HL-60 (cell line): ENCODE measurements at regions not wholly inside any gene's neighbourhood (a gene's known extent, or its start where the extent isn't known, plus 50 kb on each side); places are given as distances from the start of the nearest gene placed in this dataset.

Experiments used
- DNase-seq, 2 experiments: peaks; one replicate each; pipeline ENCODE4 v3.0.0-alpha.2; 2010 to 2020; ENCODE audit warnings: low read depth in 1 of 2, low spot score in 1 of 2
- H3K27ac ChIP-seq: fragments of 250-450 bp; sonication (Bioruptor Pico); replicated peaks from 2 replicates; pipeline ENCODE4 v1.5.1; 2020; ENCODE audit warnings: mild to moderate bottlenecking, moderate library complexity
- H3K27me3 ChIP-seq: fragments of 250-450 bp; sonication (Bioruptor Pico); 2 replicates; pipeline ENCODE4 v1.5.1; 2021; ENCODE audit warnings: mild to moderate bottlenecking, moderate library complexity; ENCODE audit not compliant: insufficient read depth, poor library complexity, severe bottlenecking
- H3K4me3 ChIP-seq: replicated peaks from 2 replicates; pipeline ENCODE4 v1.5.1; 2011; ENCODE audit warnings: mild to moderate bottlenecking, control low read depth, low read length; ENCODE audit not compliant: insufficient read depth
- GABPA ChIP-seq: IDR thresholded peaks from 2 replicates; pipeline ENCODE4 v1.6.1; 2012; ENCODE audit warnings: low read depth
- POLR2AphosphoS5 ChIP-seq: IDR thresholded peaks from 2 replicates; pipeline ENCODE4 v1.6.1; 2012; ENCODE audit warnings: low read depth
- SPI1 ChIP-seq: IDR thresholded peaks from 2 replicates; pipeline ENCODE4 v1.6.1; 2012; ENCODE audit warnings: low read depth, mild to moderate bottlenecking, borderline replicate concordance
- TF ChIP-seq, protein P1 (sequence below): IDR thresholded peaks from 2 replicates; pipeline ENCODE4 v1.6.1; 2012; ENCODE audit warnings: low read depth; ENCODE audit not compliant: insufficient replicate concordance
- TF ChIP-seq, protein P2 (sequence below): IDR thresholded peaks from one replicate; pipeline ENCODE4 v1.5.1; 2011; ENCODE audit warnings: low read length, control low read depth, inconsistent platforms; ENCODE audit not compliant: insufficient read depth

DNA sequence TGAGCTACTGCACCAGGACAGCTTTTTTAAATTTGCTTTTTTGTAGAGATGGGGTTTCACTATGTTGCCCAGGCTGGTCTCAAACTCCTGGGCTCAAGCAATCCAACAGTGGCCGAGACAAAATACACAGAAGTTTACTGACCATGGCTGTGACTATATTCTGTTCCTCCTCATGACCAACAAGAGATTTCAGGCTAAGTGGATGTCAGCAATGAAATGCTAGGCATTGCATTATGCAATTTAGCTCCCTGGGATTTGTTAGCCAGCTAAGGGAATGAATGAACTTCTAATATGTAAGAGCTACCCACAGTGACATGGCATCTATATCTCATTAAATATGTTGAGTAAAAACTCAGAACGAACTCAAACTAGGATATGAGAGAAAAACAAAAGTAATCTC lies 81.9 kb upstream of the MBOAT2 start:
- TF ChIP-seq POLR2AphosphoS5 (no peak), SPI1 (no peak), GABPA (no peak)
- TF ChIP-seq, protein P1, sequence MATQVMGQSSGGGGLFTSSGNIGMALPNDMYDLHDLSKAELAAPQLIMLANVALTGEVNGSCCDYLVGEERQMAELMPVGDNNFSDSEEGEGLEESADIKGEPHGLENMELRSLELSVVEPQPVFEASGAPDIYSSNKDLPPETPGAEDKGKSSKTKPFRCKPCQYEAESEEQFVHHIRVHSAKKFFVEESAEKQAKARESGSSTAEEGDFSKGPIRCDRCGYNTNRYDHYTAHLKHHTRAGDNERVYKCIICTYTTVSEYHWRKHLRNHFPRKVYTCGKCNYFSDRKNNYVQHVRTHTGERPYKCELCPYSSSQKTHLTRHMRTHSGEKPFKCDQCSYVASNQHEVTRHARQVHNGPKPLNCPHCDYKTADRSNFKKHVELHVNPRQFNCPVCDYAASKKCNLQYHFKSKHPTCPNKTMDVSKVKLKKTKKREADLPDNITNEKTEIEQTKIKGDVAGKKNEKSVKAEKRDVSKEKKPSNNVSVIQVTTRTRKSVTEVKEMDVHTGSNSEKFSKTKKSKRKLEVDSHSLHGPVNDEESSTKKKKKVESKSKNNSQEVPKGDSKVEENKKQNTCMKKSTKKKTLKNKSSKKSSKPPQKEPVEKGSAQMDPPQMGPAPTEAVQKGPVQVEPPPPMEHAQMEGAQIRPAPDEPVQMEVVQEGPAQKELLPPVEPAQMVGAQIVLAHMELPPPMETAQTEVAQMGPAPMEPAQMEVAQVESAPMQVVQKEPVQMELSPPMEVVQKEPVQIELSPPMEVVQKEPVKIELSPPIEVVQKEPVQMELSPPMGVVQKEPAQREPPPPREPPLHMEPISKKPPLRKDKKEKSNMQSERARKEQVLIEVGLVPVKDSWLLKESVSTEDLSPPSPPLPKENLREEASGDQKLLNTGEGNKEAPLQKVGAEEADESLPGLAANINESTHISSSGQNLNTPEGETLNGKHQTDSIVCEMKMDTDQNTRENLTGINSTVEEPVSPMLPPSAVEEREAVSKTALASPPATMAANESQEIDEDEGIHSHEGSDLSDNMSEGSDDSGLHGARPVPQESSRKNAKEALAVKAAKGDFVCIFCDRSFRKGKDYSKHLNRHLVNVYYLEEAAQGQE = no peak
- DNase-seq = no peak
- Histone ChIP-seq H3K27ac (no peak overlapping the region), H3K27me3 (no peaks in the 10 kb centered on the region), H3K4me3 (no peak overlapping the region)

DNA sequence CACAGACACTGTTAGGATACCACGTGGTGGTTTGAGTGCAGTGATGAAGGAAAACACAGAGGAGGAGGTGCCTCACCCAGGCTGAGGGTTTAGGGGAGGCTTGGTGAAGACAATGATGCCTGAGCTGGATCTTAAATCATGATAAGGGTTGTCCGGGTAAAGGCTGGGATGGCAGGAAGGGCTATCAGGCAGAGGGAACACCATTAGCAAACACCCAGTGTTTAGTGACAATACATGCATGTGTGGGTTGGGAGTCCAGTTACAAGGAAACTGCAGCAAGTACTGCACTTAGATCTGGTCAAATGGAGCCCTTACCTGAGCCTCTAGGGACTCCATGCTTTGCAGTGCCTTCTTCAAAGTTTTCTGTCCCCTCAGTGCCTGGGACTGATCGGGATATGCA lies 79.8 kb upstream of the MBOAT2 start:
- no peak overlapping the region for H3K4me3 ChIP-seq
- DNase-seq = no peak
- no peak for TF ChIP-seq POLR2AphosphoS5
- TF ChIP-seq, protein P1 = no peak
- no peak for TF ChIP-seq SPI1
- no peak for TF ChIP-seq GABPA
- TF ChIP-seq, protein P2, sequence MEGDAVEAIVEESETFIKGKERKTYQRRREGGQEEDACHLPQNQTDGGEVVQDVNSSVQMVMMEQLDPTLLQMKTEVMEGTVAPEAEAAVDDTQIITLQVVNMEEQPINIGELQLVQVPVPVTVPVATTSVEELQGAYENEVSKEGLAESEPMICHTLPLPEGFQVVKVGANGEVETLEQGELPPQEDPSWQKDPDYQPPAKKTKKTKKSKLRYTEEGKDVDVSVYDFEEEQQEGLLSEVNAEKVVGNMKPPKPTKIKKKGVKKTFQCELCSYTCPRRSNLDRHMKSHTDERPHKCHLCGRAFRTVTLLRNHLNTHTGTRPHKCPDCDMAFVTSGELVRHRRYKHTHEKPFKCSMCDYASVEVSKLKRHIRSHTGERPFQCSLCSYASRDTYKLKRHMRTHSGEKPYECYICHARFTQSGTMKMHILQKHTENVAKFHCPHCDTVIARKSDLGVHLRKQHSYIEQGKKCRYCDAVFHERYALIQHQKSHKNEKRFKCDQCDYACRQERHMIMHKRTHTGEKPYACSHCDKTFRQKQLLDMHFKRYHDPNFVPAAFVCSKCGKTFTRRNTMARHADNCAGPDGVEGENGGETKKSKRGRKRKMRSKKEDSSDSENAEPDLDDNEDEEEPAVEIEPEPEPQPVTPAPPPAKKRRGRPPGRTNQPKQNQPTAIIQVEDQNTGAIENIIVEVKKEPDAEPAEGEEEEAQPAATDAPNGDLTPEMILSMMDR = no peak
- H3K27me3 ChIP-seq = no peaks in the 10 kb centered on the region
- no peak overlapping the region for H3K27ac ChIP-seq

GRCh38 chr2:9082158-9082557 lies 78.7 kb upstream of the MBOAT2 start:
- Histone ChIP-seq H3K27me3 (no peaks in the 10 kb centered on the region), H3K27ac (no peak overlapping the region), H3K4me3 (no peak overlapping the region)
- no peak for DNase-seq
- TF ChIP-seq POLR2AphosphoS5 (no peak), GABPA (no peak), SPI1 (no peak)
- TF ChIP-seq, protein P2 = no peak
- TF ChIP-seq, protein P1 = no peak
